HG02884 (cell line): ENCODE measurements at regions not wholly inside any gene's neighbourhood (a gene's known extent, or its start where the extent isn't known, plus 50 kb on each side); places are given as distances from the start of the nearest gene placed in this dataset.

Experiments
- ATAC-seq: cut with Tn5 transposase; IDR thresholded peaks from one replicate; pipeline ENCODE4 v1.9.1; 2021; ENCODE audit warnings: mild to moderate bottlenecking, moderate library complexity; ENCODE audit not compliant: unreplicated experiment

DNA sequence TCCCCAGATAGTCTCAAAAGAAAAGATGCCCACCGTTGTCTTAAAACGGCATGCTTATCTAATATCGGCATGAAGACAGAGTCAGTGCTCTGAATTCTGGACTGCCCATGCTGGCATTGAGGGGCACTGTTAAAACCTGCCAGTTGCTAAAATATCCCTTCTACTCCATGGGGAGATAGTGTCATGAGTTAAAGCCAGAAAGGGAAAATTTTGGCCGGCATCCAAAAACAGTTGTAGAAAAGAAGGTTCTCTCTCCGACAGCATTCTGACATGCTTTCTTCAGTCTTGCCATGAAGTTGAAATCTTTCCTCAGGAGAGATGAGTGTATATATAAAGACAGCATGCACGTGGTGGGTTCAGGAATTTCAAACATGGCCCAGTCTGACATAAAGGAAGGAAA is 401.3 kb upstream of the PIK3C3 start:
- no peak for ATAC-seq

DNA sequence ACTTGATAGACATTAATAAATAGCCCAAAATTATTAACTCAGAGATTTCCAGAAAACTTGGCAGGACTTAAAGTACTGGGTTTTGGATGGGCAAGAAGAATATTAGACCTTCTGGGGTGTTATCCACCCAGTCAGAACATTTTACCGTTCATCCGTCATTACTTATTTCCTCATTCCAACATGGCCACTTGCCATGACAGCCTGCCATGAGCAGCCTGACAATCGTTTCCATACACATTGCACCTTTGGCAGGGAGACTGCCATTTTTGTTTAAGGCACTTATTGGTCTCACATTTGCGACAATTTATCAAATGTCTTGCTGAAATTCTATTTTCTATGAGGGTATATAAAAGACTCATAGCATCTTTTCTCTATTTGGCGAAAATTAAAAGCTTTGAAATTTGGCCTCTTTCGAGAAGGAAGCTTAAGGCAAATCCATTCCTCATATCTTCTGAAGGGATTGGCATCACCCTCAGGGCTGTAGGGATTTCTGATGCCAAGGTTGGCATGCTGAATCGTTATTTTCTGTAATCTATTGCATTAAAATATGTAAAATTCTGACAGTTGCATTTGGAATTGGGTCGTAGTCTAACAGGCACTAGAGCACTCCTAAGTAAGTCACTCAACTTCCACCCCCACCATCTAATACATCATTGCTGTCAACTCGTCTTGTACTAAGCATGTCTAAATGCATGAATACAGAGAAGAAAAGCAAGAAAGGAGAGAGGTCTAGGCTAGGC is 406.3 kb upstream of the PIK3C3 start:
- ATAC-seq: no peak

DNA sequence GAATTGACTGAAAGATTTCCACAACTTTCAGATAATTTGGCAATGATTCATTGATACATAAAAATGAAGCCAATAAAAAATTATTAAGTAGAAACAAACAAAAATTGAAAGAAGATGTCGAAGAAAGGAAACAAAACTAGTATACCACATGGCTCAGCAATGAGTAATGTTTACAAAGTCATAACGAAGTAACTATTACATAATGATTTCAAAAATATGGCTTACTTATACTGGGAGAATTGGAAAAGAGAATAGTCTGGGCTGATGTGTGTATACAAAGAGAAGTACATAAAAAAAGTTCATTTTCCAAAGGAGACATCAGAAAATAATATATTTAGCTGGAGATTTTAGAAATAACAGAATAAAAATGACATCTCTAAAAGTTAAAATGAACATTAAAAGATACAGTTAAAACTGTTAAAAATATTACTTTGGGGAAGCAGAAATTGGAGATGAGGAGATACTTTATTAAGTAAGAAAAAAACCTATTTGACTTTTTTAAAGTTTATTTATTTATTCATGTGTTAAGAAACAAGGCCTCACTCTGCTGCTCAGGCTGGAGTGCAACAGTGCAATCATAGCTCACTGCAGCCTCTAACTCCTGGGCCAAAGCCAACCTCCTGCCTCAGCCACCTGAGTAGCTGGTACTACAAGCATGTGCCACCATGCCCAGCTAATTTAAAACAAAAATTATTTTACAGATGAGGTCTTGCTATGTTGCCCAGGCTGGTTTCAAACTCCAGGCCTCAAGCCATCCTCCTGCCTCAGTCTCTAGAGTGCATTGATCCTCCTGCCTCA is 409.7 kb upstream of the PIK3C3 start:
- no peak for ATAC-seq

DNA sequence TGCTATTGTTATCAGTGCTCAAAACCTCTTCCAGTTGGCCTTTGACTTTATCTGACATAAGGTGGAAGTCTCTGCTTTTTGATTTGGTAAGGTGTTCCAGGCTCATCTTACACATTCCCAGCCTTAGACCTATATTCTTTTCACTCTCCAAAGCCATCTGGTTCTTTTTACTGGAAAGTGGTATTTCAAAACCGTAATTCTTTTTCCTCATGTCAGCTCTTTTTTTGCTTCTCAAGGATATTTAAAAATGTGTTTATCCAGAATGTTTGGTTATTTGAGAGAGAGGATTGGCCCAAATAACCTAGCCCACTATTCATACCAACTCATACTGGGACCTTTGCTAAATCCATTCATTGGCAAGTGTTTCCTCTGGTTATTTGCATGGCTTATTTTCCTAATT is 411.2 kb upstream of the PIK3C3 start:
- no peak for ATAC-seq

DNA sequence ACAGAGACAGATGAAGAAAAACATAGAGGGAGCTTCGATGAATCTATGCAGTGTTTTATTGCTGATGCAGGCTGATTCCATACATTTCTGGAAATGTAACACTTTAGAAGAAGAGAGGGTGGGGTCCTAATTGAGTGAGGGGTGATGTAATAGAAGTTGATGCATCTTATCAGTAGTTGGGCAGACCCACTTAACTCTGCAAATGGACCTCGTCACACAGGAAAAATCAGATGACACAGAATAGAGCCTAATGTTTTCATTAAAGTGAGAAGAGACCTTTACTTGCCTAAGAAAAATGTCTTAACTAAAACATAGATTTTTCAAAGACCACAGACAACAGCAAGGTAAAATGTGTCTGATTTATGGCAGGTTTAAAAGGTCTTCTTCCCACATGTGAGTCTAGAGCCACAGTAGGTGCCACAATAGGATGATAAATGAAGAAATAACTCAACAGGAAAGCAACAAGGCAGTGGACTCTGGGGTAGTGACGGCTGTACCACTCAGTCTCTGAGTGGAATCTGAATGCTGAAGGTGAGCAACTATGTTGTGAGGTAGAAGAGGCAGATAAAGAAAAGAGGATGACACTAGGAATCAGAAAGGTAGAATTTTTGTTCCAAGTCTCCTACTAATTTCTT is 414.7 kb upstream of the PIK3C3 start:
- ATAC-seq: no peak

DNA sequence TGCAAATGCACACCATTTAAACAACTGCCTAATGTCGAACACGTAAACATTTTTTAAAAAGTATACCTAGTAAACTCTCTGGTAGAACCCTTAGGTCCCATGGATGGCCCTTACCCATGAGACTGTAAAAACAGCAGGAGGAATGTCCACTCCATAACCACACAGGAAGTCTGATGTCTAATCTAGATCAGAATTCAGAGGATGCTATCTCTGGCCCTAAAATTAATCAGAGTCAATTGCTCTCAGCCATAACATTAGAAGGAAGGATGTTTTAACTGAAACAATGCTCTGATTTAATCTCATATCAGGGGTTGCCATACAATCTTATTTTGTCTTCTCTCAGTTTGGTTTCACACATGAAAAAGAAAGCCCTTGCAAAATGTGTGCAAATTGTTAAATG is 416.3 kb upstream of the PIK3C3 start:
- ATAC-seq: no peak

DNA sequence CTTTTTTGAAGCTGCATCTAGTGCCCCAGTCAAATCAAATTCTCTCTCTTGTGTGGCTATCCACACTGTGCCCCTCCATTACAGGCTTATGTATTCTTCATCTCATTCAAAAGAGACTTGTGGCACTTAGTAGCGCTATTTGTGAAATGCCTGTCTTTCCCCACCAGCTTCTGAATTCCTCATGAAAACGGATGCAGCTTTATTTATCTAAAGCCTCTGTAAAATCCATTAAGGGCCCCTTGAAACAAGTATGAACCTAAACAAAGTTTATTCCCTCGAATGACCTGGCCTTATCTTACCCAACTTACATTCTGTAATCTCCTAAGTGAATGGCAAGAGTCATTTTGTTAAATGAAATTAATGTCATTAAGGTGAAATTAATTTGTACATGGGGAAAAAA is 417.4 kb upstream of the PIK3C3 start:
- no peak for ATAC-seq

DNA sequence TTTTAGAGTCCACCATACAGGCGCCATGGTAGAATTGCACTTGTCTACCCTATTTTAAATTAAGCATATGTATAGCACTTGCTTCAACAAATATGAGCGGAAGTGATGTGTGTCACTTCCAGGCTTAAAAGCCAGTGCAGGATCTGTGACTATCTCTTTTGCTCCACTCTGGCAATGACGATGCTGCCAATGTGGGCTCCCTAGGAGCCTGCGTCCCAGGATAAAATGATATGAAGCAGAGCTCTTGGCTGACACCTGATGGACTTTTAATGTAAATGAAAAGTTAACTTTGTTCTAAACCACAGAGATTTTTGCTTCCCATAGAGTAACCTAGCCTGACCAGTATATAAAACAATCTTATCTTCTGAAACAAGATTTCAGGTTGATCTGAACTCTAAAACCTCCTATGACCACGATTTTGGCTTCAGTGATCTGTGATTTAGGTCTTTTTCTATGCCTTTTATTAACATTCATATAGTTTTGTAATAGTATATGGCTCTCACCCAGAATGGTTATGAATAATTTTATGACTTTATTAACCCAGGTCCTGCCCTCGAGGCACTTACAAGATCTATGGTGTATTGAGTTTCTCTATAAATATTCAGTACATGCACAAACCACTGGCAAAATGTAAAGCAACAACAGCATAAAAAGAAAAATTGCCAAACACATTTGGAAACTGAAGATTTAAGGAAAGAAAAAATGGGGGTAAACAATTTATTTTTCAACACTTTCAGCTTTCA is 422.5 kb upstream of the PIK3C3 start:
- no peak for ATAC-seq

DNA sequence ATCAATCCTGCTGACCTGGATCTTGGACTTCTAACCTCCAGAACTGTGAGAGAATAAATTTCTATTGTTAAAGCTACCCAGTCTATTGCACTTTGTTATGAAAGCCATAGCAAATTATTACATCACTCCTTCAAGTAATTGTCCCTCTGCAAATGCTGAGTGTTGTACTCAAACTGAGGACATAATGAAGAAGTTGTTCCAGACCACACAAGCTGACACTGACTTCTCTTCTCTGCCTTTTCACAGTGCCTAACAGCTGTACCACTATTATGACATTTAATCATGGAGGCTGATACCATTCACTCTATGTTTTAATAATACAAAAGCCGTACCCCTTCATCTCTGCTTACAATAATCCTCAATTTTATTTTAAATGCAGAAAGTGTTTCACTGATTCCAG is 424.1 kb upstream of the PIK3C3 start:
- no peak for ATAC-seq

DNA sequence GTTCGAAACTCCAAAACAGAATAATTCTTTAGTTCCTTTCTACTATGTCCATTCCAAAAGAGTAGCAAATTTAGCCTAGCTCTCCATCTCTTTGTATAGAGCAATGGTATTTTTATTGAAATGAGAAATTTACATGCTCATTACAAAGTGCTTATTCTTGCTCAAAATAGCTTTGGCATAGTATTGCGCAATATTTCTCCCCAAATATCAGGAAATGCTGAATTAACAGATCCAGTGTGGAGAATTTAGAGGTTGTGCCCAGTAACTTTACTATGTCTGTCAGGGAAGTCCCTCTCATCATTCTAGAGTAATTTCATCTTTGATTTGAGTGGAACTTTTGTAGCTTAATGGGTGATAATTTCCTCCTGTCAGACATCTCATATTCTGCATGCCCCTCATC is 425.9 kb upstream of the PIK3C3 start:
- no peak for ATAC-seq

DNA sequence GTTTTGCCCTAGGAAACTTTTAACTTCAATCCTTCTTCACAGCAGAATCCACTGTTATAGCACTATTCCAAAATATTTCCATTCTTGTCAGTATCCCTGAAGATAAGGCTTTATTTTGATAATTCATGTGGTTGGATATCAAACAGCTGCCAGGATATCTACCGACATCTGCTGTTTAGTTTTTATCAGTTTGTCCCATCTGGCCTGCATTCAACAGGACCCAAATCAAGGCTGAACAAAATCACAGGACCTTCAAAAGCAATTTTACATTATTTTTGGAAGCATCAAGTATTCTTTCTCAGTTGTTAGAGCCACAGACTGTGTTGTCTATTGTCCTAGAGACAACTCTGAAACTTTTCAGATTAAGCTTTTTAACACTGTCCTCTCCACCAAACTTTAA is 429.0 kb upstream of the PIK3C3 start:
- no peak for ATAC-seq

DNA sequence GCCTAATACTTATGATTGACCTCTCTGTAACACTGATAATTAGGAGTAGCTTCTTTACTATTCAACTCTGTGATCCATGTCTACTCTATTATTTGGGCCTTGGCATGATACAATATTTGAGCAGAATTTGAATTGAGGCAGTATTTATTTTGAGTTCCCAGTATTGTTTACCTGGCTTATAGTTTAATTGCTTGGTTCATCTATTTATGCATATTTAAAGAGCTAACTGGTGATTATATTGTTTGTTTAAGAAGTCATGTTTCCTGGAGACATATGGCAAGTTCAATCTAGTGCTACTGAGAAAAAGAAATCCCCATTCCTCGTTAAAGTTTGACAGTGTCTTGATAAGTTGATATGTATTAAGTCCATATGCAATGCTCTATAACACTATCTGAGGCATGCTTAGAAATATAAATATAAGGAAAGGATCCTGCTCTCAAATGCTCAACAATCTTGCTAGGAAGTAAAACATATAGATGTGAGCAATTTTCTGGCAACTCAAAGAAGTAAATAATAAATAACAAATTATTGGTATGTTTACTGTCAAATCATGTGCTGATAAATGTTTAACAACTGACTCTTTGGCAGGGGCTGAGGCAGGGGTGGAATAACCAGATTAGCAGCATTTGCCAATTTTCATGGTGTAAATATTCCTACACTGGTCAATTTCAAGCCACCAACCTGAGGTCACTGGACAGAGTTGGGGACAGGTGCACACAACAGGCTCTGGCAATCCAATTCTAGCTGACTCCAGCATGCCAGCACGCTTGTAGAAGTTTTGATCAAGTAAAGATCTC is 430.2 kb upstream of the PIK3C3 start:
- no peak for ATAC-seq

DNA sequence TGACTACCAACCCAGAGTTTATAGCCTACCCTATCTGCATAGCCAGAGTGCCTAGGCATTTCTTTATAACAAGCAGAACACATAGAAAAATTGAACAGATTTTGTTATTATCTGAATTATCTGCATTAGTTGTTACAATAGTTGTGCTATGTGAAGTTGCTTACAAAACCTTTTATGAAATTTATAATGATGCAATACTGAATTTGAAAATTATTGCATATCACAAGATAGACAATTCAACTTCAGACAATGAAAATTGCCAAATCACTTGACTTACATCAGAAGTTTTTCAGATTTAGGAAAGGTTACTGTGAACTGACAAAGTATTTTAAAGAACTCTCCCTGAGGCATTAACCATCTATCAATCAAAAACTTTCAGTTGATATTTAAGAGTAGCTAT is 437.9 kb upstream of the PIK3C3 start:
- no peak for ATAC-seq

DNA sequence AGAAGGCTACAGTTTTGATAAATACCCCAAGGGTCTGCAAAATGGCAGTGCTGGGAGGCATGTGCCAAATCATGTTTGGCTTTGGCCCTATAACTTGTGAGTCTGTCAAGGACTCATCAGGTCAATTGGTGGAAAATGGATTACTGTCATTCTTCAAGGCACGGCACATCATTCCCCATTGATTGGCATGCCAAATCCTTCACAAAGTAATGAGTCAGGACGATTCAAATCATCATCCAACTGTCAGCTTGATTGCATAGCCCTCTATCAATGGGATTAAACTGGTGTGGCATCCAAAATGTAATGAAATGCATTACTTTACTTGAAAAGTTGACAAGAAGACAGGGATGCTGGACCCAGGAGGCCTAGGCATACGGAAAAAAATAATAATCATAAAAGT is 441.6 kb upstream of the PIK3C3 start:
- ATAC-seq: no peak

DNA sequence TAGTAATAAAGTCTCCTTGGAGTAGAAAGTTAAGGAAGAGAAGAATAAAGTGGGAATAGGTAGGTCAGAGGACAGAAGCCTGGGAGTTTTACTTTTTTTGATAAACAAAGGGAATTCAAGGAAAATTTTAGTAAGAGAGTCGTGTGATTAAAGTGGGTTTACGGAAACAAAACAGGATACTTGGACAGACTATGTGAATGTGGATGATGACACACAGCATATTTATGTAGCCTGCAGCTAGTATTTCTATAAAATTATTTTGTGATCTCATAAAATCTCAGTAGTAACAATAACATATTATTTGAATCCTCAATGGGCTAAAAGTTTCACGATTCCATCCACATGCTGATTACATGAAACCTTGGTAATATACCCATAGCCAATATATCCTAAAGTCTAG is 450.7 kb upstream of the PIK3C3 start:
- ATAC-seq: no peak

DNA sequence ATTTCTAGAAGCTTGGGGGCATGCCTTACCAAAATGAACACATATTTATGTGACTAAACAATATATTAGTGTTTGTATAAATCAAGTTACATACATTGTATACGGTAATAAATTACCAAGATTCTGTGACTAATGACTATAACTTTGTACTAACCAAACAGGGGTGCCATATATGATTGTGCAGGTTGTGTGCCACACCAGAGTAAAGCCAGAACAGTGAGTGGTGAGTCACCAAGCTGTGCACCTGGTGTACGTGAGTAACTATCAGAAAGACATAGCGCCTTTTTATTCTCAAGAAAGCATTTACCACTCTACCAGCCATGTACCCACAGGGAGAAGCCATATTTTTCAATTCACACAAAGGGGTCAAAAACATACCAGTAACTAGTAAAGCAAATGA is 453.2 kb upstream of the PIK3C3 start:
- no peak for ATAC-seq

DNA sequence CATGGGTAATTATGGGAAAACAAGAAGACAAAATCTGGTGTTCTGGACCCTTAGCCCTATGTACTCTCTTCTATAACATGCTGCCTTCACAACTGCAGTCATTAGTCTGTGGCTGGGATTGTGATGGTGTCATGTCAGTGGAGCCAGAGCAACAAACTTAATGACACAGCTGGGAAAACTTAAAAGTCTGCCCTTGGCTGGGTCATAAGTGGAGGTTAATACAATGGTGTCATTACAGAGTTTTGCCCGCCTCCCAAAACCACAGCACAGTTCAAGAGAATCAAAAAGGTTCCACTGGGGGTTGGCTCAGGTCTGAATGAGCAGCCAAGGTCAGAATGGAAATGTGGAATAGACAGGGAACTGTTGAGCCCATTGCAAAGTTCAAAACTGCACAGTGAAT is 455.7 kb upstream of the PIK3C3 start:
- ATAC-seq: no peak

DNA sequence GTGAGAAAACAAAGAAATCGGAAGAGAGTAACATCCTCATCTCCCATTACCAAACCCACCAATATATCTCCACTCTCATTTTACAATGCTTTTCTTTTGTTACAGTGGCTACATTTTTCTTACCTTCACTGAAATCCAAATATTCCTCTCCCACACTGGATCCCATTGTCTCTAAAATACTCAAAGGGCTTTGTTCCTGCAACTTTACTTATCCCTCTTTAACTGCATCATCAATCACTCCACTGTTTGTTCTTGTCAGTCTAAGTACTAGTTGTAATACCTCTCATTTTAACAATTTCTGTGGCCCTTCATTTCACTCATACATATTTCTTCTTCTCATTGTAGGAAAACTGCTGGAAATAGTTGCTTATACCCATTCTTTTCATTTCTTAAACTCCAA is 464.2 kb upstream of the PIK3C3 start:
- ATAC-seq: no peak

DNA sequence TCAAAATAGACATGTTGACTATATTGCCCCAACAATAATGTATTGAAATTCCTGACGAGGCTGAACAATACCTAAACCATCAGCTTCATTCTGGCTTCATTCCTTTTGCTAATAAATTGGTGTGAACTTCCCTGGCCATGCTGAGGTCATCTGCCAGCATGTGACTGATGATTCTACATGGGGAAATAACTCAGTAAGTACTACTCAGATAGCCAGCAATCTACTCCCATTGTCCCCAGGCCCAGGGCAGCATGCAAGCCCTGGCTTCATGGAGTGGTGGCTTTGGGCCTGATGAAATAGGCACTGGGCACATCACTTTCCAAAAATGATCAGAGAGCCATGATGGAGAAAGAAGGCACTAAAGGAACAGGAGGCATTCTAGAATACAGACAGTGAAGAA is 468.5 kb upstream of the PIK3C3 start:
- ATAC-seq: no peak

DNA sequence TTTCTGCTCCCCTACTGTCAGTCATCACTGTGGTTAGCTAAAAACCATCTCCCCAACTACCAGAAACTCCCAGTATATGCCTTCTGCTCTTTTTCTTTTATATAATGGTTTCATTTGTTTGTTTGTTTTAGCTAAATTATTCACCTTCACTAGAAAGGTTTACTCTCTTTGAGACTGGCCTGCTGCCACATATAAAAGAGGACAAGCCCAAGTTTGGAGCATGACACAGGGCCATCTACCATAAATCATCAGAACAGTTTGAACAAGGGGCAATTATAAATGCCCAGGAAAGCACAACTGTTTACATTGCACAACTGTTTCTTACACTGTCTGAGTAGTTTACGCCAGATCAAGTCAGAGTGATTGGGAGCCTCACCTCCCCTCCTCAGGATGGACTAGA is 471.0 kb upstream of the PIK3C3 start:
- no peak for ATAC-seq

DNA sequence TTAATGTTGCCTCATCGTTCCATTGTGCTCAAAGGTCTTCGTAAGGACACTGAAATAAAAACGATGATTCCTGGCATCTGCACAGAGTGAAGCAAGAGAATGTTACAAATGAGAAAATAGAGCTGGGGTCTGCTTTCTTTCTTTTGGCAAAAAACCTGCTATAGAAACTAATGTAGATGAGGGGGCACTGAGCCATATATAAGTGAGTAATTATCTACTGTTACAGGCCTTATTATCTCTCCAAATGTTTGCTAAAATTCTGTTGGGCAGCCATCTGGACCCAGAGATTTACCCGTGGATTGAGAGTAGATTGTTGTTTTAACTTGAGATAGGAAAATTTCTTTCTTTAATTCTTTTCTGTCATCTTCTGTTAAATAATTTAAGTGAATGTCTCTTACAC is 472.5 kb upstream of the PIK3C3 start:
- ATAC-seq: no peak
